Colon (tissue), 2 donors: ENCODE measurements at regions not wholly inside any gene's neighbourhood (a gene's known extent, or its start where the extent isn't known, plus 50 kb on each side); places are given as distances from the start of the nearest gene placed in this dataset.
A peak's percentile ranks its signal among the peaks of the same experiment; 100 is the strongest.
"Not testable (repeated sequence)": the region's sequence is repeated elsewhere in the genome, so short reads cannot be mapped to it uniquely, and the experiment has no call there.

Experiments used
- FAIRE-seq: peaks from 2 replicates; lab custom pipeline; 2012; peaks lifted over from hg19 to GRCh38; lab: Jason Lieb, UNC
- donor health status: control.
- donor health status: control.

DNA sequence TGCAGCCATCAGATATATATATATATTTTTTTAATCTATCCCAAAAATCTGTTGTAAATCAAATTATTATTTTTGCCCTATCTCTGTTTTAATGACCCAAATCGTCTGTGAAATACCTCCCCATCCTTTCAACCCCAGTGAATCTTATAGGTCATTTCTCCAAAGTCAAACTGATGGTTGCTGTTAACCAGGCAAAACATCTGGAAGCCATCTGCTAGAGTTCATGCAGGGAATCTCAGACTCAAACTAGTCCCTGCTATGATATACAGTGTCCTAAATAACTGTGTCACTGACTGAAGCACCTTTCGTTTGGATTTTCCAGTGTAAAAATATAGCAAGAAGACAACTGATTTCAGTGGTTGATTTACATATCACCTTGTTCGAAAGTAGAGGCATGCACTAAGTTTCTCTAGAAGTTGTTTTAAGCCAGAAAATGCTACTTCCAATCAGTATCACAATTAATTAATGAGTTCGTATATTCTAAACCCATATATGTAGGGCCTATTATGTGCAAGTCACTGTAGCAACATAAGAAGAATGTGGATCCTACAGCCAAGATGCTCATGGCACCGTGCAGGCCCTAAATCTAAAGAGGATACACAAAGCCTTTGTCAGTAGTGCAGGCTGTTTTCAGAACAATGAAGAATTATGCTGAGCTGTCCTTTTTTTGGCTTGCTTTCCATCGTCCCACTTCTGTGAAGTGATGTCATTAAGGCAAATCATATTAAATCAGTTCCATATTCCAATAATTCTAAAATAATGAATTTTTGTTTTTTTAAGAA lies 566.0 kb downstream of the STK39 start:
- FAIRE-seq, result no peak

DNA sequence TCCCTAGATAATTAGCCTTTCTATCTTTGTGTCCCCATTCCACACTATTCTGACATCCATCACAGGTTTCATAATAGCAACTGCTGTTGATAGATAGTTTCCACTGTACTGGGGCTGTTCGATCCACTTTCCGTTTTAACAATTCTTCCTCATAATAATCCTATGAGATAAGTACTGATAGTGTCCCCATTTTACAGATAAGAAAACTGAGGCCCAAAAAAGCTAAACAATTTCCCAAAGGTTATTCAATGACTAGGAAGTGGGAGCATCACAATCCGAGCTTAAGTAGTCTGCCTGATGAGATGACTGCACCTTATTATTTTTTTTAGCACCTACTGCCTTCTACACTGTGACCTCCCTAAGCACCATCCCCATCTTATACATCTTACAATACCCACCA lies 569.2 kb downstream of the STK39 start:
- no peak for FAIRE-seq

DNA sequence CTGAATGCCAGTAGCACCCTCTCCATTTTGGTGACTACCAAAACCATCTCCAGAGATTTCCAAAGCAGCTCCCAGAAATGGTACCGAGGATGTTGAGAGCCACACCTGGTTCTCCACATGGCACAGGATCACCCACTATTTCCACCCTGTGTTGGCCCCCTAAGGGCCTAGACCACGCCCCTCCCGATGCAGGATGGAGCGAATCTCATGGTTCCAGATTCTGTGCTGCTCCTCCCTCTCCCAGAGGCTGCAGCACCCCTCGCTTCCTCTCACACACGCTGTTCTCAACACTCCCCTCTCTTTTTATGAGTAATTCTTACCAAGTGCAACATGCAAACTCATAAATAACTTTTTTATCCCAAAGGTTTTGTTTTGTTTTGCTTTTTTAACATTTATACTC lies 571.5 kb downstream of the STK39 start:
- no peak for FAIRE-seq

DNA sequence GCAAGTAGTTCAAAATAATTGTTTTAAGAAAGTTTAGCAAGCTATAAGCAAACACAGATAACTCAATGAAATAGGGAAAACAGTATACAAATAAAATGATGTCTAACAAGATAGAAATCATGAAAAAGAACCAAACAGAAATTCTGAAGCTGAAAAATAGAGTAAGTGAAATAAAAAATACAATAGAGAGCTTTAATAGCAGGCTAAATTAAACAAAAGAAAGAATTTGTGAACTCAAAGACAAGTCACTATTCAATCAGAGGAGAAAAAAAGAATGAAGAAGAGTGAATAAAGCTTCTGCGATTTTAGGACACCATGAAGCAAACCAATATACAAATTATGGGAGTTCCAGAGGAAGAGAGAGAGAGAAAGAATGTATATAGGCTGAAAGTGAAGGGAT lies 576.8 kb downstream of the STK39 start:
- no peak for FAIRE-seq

DNA sequence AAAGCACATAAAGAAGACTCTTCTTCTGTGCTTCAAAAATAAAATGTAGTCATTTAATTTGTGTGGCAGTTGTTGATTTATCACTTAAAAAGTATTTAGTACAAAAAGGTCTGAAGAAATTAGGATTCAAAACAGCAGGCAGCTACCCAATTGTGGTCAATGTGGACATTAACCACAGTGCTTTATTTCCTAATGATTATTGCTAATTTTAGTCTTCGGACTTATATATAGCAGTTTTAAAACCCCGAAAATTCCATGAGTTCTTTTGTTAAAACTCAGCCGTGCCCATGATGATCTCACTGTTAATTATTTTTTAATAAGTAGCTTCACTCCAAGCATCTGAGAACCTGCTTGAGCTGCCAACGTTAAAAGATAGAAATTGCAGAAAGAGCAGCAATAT lies 594.3 kb downstream of the STK39 start:
- no peak for FAIRE-seq

DNA sequence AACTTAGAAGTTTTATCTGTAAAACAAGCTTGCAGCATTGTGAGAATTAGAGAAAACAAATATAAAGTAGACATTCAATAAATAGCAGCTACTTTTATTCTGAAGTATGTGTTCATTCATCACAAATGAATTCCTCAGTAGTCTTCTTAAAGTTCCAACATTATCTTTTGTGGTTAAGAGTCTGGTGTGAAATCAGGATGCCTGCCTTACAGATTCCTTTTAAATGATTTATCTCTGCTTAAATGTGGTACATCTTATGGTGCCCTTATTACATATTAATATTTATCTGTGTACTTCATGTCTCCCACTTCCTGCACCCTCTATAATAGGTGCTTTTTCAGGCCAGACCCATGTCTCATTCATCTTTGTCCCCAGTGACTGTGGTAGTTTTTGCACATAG lies 595.0 kb downstream of the STK39 start:
- FAIRE-seq, result no peak

DNA sequence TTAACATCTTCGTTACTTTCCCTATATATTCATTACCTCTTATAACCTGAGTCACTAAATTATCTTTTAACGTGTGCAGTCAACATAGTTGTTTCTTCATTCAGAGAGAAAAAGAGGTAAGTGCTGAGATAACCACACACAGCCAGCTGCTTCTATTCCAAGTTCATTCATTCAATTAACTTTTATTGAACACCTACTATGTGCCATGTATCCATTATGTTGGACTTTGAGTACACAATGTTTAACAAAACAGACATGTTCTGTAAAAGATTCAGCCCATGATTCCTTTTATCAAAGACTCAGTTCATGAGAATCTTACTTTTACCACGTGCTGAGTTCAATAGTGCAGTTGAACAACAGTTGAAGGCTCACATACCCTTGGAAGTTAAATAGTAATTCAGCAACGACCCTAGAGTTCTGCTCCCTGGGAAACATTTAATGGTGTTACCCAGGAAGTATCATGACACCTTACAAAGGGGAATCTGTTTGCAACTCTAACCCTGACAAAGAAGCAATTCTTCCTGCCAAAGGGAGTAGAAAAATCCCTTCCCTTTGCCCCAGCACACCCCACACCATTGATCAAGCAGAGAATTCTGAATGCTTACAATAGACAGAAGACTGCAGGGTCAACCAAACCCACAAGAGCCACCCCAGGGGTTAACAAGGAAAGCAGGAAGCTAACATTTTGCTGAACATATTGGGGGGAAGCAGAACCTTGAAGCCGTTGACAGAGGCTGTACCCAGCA lies 595.8 kb downstream of the STK39 start:
- FAIRE-seq, result no peak

DNA sequence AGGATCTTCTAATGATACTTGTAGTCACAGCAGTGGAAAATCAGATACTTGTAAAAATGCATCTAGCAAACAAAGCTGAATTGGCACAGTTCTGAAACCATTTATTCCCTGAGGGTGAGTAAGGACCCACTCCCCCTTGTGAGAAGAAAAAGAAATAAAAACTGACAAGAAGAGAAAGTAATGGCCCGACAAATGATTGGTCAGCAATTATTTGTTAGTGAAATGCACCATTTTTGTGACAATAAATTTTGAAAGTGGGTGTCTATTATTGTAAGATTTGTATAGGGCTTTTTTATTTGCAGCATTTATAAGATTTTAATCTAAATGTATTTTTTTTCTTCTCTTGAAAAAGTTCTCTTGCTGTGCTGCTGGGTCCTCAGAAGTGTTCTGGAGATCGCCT lies 600.8 kb downstream of the STK39 start:
- no peak for FAIRE-seq

DNA sequence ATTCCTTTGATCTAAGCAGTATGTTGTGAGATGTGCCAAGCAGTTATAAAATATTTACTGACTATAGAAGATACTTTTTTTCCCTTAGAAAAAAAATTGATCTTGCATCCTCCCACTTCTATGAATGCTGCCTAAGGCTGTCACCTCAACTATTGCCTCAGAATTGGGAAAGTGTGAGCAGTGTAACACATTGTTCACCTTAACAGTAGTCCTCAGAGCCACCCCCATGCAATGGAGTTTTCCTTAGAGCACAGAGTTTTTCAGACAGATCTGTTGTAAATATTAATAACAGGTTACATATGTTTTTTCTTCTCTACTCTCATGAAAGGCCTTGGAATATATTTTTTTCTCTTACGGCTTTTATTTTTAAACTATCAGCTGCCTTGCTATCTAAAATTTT lies 607.3 kb downstream of the STK39 start:
- no peak for FAIRE-seq

DNA sequence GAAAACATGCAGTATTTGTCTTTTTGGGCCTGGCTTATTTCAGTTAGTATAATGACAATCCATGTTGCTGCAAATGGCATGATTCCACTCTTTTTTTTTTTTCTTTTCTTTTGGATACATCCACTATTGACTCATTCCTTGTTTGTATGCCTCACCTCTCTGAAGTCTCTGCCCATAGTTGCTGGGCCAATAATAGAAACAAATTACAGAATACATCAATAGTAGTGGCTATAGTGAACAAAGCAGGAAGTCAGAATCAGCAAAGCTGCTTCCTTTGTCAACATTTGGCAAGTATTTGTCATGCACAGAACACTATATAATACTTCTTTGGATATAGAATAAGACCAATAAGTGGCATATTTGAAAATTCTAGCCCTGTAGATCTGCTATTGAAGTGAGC lies 609.7 kb downstream of the STK39 start:
- FAIRE-seq, result no peak

DNA sequence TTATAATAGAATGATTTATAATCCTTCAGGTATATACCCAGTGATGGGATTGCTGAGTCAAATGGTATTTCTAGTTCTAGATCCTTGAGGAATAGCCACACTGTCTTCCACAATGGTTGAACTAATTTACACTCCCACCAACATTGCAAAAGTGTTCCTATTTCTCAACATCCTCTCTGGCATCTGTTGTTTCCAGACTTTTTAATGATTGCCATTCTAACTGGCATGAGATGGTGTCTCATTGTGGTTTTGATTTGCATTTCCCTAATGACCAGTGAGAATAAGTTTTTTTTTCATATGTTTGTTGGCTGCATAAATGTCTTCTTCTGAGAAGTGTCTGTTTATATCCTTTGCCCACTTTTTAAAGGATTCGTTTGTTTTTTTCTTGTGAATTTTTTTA lies 615.1 kb downstream of the STK39 start:
- FAIRE-seq, result not testable (repeated sequence)

DNA sequence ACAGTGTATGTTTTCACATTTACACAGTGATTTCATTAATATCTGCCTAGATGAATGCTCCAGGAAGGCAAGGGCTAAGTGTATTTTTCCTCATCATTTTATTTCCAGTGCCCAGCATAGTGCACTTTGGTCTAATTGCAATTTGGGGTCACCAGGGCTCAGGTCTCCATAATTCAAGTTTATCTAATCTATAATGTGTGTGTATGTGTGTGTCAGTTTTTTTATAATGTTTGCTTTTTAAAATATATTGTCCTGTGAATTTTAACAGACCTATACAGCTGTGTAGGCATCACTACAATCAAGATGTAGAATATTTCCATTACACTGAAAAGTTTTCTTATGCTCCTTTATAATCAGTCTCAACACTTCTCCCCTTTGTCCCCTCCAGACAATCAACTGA lies 620.4 kb downstream of the STK39 start:
- FAIRE-seq, result no peak

DNA sequence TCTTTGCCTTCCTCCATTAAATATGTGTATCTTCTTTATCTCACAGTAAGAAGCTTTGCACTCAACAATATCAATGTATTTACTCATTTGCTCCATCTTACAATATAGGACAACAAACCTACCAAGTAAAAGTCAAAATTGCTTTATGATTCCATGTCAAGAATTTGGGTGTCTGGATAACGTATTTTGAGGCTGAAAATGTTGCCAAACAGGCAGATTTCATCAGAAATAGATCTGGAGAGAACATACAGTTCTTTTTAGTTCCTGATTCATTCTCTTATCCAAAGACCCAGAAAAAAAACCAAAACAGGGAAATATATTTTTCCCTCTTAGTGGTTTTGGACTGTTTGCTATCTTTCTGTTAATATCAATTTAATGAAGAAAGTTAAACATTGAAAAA lies 621.1 kb downstream of the STK39 start:
- FAIRE-seq, result no peak

DNA sequence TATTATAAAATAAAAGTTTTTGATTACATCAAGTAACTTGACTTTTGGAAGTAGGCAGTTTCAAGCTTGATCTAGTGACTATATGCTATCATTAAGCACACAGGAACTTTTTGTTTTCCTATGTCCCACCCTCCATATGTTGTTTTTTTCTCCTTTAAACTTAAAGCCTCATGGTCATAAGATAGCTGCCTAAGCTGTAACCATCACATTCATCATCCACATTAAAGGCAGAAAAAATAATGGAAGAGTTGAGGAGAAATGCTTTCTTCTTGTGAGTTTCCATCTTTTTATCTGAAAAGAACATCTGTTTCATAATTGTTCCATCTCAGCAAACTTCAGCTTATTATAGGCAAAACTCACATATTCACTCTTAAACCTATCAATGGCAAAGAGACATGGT lies 630.4 kb downstream of the STK39 start:
- FAIRE-seq, result no peak

DNA sequence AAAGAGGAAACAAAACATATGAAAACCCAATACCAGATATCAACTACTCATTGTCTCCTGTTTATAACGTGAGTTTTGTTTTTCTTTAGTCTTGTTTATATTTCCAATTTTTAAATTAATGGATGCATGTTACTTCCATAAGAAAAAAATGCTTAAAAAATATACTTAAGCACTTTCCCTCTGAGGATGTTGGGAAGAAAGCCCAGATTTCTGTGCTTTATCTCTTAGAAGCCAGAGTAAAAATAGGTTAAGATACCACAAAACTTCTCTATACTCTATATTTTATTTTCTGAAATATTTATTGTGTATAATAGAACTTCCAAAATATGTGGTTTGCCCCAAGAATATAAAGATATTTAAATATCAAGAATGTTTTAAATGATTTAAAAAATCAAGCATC lies 633.9 kb downstream of the STK39 start:
- peak; percentile 47 for FAIRE-seq

DNA sequence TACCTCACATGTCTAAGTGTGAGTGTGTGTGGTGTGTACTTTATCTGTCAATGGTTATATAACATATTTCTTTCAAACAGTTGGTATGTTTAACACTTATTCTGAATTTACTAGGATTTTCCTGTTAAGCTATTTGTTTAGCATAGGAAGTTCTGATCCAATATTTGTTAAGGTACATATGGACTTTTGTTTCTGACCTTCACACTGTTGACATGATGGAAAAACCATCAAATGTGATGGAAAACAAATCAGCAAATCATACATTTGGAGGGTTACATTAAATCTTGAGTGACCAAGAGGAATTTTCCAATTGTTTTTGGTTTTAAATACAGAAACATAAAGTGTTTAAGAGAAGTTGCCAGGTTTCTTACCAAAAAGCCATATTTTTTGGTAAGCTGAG lies 638.9 kb downstream of the STK39 start:
- no peak for FAIRE-seq

DNA sequence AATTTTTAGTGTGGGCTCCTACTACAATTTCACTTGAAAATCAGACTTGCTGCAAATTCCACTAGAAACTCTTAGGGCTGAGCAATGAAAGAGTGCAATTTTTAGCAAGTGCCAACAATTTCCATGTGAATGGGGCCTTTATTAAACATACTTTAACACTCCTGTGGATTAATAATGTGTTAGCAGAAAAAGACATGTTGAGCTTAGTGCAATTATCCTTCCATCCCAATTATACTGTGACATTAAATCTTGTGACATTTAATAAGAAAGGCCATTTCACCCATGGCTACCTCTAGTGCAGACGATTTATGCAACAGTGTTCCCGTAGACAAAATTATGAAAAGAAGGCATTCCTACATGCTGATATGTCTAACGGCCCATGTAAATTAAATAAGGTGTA lies 639.7 kb downstream of the STK39 start:
- no peak for FAIRE-seq

DNA sequence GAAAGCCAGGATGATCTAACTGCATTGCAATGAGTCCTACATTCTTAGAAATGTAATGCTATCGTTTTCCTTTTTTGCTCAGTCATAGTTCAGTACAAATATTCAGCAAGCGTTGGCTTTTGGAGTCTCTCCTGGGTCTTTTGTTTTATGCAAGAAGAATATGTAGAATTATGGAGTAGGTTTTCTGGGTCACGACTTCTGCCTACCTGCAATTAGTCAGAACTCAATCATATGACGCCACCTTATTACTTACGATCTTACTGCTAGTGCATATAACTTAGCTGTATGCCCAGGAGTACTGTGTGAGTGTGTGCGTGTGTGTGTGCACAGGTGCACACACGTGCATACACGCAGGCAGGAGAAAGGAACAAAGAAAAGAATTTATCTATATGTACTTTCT lies 640.2 kb downstream of the STK39 start:
- FAIRE-seq, result no peak

DNA sequence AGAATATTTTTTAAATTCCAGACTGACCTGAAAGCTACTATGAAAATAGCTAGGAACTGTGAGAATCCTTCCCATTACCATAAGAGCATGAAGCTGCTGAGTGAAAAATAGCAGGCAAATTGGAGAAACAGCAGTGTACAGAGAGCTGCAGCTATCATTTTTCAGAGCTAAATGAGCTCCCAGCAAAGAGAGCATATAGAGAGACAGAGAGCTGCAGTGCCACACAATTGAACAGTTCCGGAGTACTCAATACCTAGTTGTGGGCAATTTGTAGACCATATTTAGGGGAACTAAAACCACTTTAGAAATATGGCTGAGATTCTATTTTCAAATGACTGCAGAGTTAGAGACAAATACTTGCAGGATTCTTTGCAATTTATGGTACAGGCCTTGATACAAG lies 645.3 kb downstream of the STK39 start:
- no peak for FAIRE-seq

DNA sequence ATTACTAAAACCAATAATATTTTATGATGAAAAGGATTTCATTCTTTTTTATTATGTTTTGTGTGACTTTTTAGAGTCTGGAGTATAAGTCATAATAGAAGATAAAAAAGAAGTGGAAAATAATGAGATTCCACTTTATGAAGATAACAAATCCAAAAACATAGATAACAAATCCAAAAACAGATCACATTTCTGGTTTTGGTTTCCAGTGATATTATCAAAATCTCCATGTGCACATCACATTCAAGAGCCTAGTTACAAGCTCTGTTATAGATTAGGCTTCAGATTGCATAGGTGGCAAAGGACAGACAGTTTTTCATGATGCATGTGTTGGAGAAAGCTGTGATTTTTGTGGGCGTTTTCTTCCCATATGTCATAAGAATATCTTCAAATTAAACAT lies 648.2 kb downstream of the STK39 start:
- no peak for FAIRE-seq

DNA sequence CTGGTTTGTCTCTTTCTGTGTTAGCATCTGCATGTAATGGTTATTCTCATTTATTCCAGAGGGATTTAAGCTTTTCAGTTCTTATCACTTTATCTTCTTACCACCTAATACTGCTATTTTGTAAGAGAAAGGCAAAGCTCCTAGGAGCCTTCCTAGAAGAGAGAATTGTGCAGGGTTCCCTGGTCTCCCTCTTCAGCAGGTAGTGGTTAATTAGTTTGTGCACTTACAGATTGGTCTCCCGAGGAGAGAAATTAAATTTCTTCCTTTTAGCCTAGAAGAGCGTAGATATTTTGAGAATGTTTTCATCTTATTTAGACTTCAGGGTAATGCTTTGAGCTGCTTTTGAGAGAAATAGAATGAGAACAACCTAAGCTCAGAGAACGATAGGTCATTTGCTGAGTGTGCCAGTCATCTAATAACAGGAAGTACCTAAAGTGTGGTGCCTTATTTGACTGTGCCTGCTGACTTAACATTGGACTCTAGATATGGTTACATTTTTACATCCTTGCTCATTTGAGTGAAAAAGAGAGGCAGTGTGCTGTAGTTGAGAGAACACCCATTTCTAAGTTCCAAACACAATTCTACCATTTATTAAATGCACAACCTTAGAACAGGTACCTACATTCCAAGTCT lies 651.4 kb downstream of the STK39 start:
- FAIRE-seq, result no peak

DNA sequence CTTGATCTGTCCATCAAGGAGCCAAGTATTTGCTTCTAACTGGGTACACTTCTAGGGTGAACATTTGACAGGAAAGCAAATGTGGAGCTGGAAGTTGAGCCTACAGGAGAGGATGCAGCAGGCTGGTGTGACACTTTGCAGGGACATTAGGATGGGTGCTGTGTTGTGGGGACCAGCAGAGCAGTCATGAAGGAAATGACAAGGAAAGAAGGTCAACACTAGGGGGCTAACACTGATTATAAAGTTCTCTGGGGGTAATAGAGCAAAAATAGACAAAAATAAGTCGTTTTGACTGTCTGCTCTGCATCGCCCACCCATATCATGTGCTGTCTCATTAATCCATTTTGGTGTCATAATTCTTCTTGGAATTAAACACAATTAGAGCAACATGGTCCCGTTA lies 652.4 kb downstream of the STK39 start:
- FAIRE-seq, result no peak

DNA sequence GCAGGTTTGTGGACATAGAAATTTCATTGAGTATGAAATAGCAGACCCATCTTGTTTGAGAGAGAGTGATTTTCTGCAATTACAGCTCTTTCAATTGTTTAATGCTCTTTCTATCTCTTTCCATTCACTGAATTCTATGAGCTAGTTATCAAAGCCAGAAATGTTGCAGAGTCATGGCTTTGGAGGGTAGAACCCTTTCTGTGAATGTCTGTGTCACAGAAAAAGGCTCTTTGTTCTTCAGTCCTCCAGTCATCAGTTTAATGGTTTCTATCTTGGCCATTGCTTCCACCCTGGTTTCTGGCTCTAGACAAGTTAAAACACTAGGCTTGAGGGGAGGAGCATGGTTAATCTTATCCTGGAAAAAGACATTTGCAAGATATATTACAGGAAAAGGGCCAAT lies 655.0 kb downstream of the STK39 start:
- no peak for FAIRE-seq

DNA sequence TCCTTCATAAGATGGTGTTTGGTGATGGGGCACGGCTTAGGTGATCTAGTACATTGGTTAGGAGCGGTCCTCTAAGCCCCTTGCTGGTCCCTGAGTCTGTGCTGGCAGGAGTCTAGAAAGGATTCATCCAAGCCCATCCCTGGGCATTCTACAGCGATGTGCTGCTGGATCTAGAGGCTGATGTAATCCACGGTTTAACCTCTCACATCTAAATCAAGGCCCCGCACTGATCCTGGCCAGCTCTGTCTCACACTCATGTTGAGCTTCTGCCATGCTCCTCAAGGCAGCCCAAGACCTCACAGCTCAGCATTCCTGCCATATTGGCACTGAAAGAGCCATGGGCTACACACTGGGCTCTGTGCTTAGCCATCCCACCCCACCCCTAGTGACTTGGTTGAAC lies 664.8 kb downstream of the STK39 start:
- FAIRE-seq, result no peak
